Peyer's patch (tissue), 4 donors: ENCODE measurements at regions not wholly inside any gene's neighbourhood (a gene's known extent, or its start where the extent isn't known, plus 50 kb on each side); places are given as distances from the start of the nearest gene placed in this dataset.

Experiments used
- POLR2A ChIP-seq, 2 donors: fragments of 450-650 bp; IDR thresholded peaks; one replicate each; pipeline ENCODE4 v1.5.1; 2017; ENCODE audit warnings: antibody characterized with exemption in 2 of 2, mild to moderate bottlenecking in 2 of 2, moderate library complexity in 2 of 2
- TF ChIP-seq, protein P1 (sequence below), 6 experiments: fragments of 450-650 bp in 4 of 6; fragments of 200-600 bp in 2 of 6; sonication (generic) in 1 of 6; IDR thresholded peaks; one replicate each; pipeline ENCODE4 v1.5.1; 2017 to 2019; ENCODE audit warnings: antibody characterized with exemption in 6 of 6, mild to moderate bottlenecking in 3 of 6, moderate library complexity in 1 of 6

DNA sequence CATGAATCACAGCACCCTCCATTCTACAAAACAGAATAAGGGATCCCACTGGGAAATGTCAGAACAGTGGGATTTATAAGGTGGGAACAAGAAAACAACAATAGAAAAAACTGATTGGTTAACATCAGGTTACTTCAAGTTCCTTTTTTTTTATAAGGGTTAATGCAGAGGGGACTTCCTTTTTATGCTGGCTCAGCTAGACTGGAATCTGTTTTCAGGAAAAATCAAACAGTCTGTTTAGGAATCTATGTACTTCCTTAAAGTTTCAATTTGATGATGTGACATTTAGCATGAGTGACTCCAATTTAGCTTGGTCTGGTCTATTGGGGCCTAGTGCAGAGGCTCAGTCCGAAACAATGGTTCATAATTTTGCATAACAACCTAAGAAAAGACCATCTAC lies 192.9 kb downstream of the ADGRA3 start:
- TF ChIP-seq, protein P1, sequence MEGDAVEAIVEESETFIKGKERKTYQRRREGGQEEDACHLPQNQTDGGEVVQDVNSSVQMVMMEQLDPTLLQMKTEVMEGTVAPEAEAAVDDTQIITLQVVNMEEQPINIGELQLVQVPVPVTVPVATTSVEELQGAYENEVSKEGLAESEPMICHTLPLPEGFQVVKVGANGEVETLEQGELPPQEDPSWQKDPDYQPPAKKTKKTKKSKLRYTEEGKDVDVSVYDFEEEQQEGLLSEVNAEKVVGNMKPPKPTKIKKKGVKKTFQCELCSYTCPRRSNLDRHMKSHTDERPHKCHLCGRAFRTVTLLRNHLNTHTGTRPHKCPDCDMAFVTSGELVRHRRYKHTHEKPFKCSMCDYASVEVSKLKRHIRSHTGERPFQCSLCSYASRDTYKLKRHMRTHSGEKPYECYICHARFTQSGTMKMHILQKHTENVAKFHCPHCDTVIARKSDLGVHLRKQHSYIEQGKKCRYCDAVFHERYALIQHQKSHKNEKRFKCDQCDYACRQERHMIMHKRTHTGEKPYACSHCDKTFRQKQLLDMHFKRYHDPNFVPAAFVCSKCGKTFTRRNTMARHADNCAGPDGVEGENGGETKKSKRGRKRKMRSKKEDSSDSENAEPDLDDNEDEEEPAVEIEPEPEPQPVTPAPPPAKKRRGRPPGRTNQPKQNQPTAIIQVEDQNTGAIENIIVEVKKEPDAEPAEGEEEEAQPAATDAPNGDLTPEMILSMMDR (IDR thresholded peaks at IDR 0.05), result no peak
- no peak for TF ChIP-seq POLR2A (IDR thresholded peaks at IDR 0.05)
